SU-DHL-6 (cell line): ENCODE measurements at regions not wholly inside any gene's neighbourhood (a gene's known extent, or its start where the extent isn't known, plus 50 kb on each side); places are given as distances from the start of the nearest gene placed in this dataset.

Experiments used
- H2AFZ ChIP-seq: fragments of 200-600 bp; sonication (generic); 2 replicates; pipeline ENCODE4 v1.6.1; 2014; ENCODE audit warnings: low read depth, mild to moderate bottlenecking, moderate library complexity, mixed read lengths, antibody characterized with exemption, low read length; ENCODE audit not compliant: severe bottlenecking
- H3F3A ChIP-seq: fragments of 200-600 bp; shearing (Covaris generic); 2 replicates; pipeline ENCODE4 v1.6.0; 2016; ENCODE audit warnings: antibody characterized with exemption, mild to moderate bottlenecking; ENCODE audit not compliant: insufficient read depth
- H3K27ac ChIP-seq: fragments of 200-600 bp; sonication (generic); 2 replicates; pipeline ENCODE4 v1.5.1; 2016; ENCODE audit warnings: low read depth, mild to moderate bottlenecking, low read length, moderate library complexity, mixed read lengths
- H3K27me3 ChIP-seq: fragments of 200-600 bp; sonication (generic), shearing (Covaris generic); 2 replicates; pipeline ENCODE4 v1.6.0; 2014; ENCODE audit warnings: mild to moderate bottlenecking, low read length
- H3K36me3 ChIP-seq: fragments of 200-600 bp; sonication (generic); 2 replicates; pipeline ENCODE4 v1.6.1; 2014; ENCODE audit warnings: mild to moderate bottlenecking, low read length, mixed read lengths
- H3K4me2 ChIP-seq: fragments of 300-600, 200-600 bp; shearing (Covaris generic), sonication (generic); 2 replicates; pipeline ENCODE4 v1.6.0; 2014; ENCODE audit warnings: low read length, low read depth, mild to moderate bottlenecking; ENCODE audit not compliant: poor library complexity, severe bottlenecking
- H3K4me3 ChIP-seq: fragments of 200-600 bp; sonication (generic); 2 replicates; pipeline ENCODE4 v1.5.1; 2014; ENCODE audit warnings: antibody characterized with exemption, low read length, mild to moderate bottlenecking, mixed read lengths; ENCODE audit not compliant: insufficient read depth, poor library complexity, severe bottlenecking
- H3K79me2 ChIP-seq: fragments of 200-600 bp; sonication (generic); 2 replicates; pipeline ENCODE4 v1.6.1; 2014; ENCODE audit warnings: mild to moderate bottlenecking, low read length, moderate library complexity; ENCODE audit not compliant: insufficient read depth
- H3K9ac ChIP-seq: fragments of 200-600 bp; sonication (generic); 2 replicates; pipeline ENCODE4 v1.7.0; 2014; ENCODE audit warnings: mild to moderate bottlenecking, low read length
- H3K9me2 ChIP-seq: fragments of 200-600 bp; sonication (generic); replicated peaks from 2 replicates; pipeline ENCODE4 v1.6.1; 2014; ENCODE audit warnings: low read length; ENCODE audit not compliant: insufficient read depth
- H3K9me3 ChIP-seq: fragments of 200-600 bp; sonication (generic); 2 replicates; pipeline ENCODE4 v1.6.1; 2014; ENCODE audit warnings: low read length, mixed read lengths; ENCODE audit not compliant: insufficient read depth
- H4K20me1 ChIP-seq: fragments of 200-600 bp; sonication (generic); 2 replicates; pipeline ENCODE4 v1.6.1; 2014; ENCODE audit warnings: low read depth, mild to moderate bottlenecking, antibody characterized with exemption, low read length, moderate library complexity, mixed read lengths
- EZH2phosphoT487 ChIP-seq: fragments of 200-600 bp; sonication (generic), shearing (Covaris generic); conservative IDR thresholded peaks from 2 replicates; pipeline ENCODE4 v1.6.1; 2018; ENCODE audit warnings: mild to moderate bottlenecking, antibody characterized with exemption, low read length, moderate library complexity, mixed read lengths
- TF ChIP-seq, protein P1 (sequence below): fragments of 200-600 bp; sonication (generic); IDR thresholded peaks from one replicate; pipeline ENCODE4 v1.5.1; 2017; ENCODE audit warnings: antibody characterized with exemption, mild to moderate bottlenecking, low read length, moderate library complexity; ENCODE audit not compliant: insufficient read depth, poor library complexity, severe bottlenecking

DNA sequence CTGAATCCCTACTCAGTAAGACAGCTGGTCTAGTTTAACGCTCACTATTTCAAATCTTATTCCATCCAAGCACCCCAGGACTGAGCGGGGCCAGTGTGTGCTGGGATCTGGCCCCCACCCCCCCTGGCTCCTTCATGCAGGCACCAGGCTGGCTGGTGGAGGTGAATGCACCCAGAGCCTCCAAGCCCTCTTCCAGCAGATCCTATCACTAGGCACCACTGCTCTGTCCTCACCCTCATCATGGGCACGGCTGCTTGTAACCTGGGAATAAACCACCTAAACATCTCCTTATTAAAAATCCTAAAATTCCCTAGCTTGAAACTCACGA is 194.3 kb downstream of the ARL4C start:
- H2AFZ ChIP-seq: no peak overlapping the region
- no peaks in the 10 kb centered on the region for H3K36me3 ChIP-seq
- no peak for TF ChIP-seq EZH2phosphoT487
- TF ChIP-seq, protein P1, sequence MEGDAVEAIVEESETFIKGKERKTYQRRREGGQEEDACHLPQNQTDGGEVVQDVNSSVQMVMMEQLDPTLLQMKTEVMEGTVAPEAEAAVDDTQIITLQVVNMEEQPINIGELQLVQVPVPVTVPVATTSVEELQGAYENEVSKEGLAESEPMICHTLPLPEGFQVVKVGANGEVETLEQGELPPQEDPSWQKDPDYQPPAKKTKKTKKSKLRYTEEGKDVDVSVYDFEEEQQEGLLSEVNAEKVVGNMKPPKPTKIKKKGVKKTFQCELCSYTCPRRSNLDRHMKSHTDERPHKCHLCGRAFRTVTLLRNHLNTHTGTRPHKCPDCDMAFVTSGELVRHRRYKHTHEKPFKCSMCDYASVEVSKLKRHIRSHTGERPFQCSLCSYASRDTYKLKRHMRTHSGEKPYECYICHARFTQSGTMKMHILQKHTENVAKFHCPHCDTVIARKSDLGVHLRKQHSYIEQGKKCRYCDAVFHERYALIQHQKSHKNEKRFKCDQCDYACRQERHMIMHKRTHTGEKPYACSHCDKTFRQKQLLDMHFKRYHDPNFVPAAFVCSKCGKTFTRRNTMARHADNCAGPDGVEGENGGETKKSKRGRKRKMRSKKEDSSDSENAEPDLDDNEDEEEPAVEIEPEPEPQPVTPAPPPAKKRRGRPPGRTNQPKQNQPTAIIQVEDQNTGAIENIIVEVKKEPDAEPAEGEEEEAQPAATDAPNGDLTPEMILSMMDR: no peak
- H3K27me3 ChIP-seq: no peaks in the 10 kb centered on the region
- H3K9ac ChIP-seq: no peak overlapping the region
- no peaks in the 10 kb centered on the region for H3K9me3 ChIP-seq
- no peaks in the 10 kb centered on the region for H3F3A ChIP-seq
- H3K9me2 ChIP-seq: no peaks in the 10 kb centered on the region
- no peak overlapping the region for H3K4me3 ChIP-seq
- H4K20me1 ChIP-seq: no peaks in the 10 kb centered on the region
- H3K4me2 ChIP-seq: no peak overlapping the region
- no peaks in the 10 kb centered on the region for H3K79me2 ChIP-seq
- H3K27ac ChIP-seq: no peak overlapping the region

DNA sequence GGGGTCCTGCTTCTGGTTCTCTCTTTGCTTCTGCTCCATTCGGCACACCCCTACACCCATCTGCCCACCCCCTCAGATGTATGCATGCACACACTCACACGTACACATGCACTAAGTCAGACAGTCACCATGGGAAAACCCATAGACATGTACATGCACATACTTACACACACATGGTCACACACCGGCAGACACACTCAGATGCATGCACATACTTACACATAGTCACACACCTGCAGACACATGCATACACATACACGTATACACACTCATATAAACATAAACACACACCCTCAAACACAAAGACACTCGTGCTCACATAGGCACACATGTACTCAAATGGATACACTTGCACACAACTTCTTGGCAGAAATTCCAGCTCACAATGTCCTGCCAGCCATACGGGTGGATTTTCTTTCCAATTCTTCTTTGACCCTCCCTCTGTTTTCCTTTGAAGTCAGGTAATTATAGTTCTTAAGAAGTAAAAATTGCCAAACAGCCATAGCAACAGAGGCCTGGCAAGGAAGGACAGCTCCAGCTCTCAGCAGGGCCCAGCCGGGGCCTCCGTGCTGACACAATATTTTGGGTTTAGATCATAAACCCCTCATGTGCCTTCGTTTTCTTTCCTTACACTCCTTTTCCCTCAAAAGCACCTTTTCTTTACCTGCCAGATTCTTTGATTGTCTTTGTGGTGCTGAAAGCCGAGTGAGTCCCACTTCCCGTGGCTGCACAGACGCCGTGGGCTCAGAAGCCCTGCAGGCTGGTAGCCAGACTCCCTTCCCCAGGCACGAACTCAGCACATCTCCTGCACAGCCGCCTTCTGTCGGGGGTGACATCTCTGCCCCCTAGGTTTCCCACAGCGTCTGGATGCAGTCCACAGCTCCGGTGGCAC is 195.7 kb downstream of the ARL4C start:
- H3K4me3 ChIP-seq: no peak overlapping the region
- no peak for TF ChIP-seq EZH2phosphoT487
- TF ChIP-seq, protein P1: no peak
- H3K4me2 ChIP-seq: no peak overlapping the region
- no peaks in the 10 kb centered on the region for H3K27me3 ChIP-seq
- no peaks in the 10 kb centered on the region for H3K9me3 ChIP-seq
- no peak overlapping the region for H3K27ac ChIP-seq
- H3F3A ChIP-seq: no peaks in the 10 kb centered on the region
- H3K79me2 ChIP-seq: no peaks in the 10 kb centered on the region
- no peak overlapping the region for H3K9ac ChIP-seq
- no peaks in the 10 kb centered on the region for H4K20me1 ChIP-seq
- H3K36me3 ChIP-seq: no peaks in the 10 kb centered on the region
- H3K9me2 ChIP-seq: no peaks in the 10 kb centered on the region
- H2AFZ ChIP-seq: no peak overlapping the region

DNA sequence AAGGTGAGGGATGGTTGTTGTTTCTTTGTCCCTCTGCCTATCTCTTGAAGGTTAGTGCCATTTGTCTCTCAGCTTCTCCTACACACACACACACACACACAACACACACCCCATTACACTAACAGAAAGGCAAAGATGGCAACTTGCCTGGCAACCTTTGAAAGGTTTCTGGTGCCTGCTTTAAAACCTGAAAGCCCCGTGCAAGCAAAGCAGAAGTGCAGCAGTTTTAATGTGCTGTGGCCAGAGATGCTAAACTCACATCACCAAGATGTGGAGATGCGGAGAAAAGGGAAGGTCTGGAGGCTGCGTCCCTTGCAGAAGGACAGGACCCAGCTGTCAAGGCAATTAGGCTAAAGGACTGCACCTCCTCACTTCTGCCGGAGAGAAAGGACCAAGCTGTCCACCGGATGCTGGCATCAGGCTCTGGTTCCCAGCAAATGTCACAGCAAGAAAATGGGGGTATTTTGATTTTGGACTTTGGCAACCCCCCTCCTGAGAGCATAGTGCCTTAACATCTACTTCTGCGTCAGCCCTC is 196.4 kb downstream of the ARL4C start:
- no peak overlapping the region for H3K27ac ChIP-seq
- H3K9me2 ChIP-seq: no peaks in the 10 kb centered on the region
- no peak overlapping the region for H2AFZ ChIP-seq
- no peaks in the 10 kb centered on the region for H3K36me3 ChIP-seq
- no peaks in the 10 kb centered on the region for H3F3A ChIP-seq
- H3K27me3 ChIP-seq: no peaks in the 10 kb centered on the region
- H4K20me1 ChIP-seq: no peaks in the 10 kb centered on the region
- no peaks in the 10 kb centered on the region for H3K79me2 ChIP-seq
- TF ChIP-seq EZH2phosphoT487: no peak
- TF ChIP-seq, protein P1: no peak
- no peak overlapping the region for H3K4me3 ChIP-seq
- no peaks in the 10 kb centered on the region for H3K9me3 ChIP-seq
- no peak overlapping the region for H3K9ac ChIP-seq
- no peak overlapping the region for H3K4me2 ChIP-seq
